ENCODE measurements at regions not wholly inside any gene's neighbourhood (a gene's known extent, or its start where the extent isn't known, plus 50 kb on each side); places are given as distances from the start of the nearest gene placed in this dataset.

GRCh38 chr15:39359771-39360170, 221.1 kb upstream of the THBS1 start (continued):
- TF ChIP-seq, protein P1, sequence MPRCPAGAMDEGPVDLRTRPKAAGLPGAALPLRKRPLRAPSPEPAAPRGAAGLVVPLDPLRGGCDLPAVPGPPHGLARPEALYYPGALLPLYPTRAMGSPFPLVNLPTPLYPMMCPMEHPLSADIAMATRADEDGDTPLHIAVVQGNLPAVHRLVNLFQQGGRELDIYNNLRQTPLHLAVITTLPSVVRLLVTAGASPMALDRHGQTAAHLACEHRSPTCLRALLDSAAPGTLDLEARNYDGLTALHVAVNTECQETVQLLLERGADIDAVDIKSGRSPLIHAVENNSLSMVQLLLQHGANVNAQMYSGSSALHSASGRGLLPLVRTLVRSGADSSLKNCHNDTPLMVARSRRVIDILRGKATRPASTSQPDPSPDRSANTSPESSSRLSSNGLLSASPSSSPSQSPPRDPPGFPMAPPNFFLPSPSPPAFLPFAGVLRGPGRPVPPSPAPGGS (IDR thresholded peaks at IDR 0.05): no peak
- no peak for TF ChIP-seq KDM5A (IDR thresholded peaks at IDR 0.05)
- no peak for TF ChIP-seq NFE2L2 (conservative IDR thresholded peaks at IDR 0.05; ENCODE audit: low read length)
- no peak for TF ChIP-seq GATA3 (IDR thresholded peaks at IDR 0.05; ENCODE audit: borderline replicate concordance)

DNA sequence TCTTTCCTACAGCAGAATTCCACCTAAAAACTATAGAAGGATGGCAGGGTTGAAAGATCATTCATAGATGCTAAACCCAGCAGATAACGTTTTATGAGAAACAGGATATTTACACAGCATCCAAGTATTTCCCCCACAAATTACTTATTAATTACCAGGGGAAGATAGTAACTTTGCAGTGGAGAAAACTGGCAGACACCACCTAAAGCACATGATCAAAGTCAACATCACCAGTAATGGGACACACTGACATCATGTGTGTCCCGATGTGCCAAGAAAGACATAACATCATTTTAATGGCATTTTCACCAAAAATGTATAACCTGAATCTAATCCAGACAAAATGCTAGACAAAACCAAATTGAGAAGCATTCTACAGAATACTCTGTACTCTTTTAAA, 220.4 kb upstream of the THBS1 start:
- H3K4me3 ChIP-seq: no peak overlapping the region
- no peak for ATAC-seq
- no peaks in the 10 kb centered on the region for H3K9me3 ChIP-seq
- peak overlapping the region; percentile 37 for H3K4me2 ChIP-seq
- ChIA-PET CTCF (no interaction called here), POLR2A (no interaction called here)
- H3K27ac ChIP-seq: peak overlapping the region in 1 of 2 experiments; percentile 38; a peak in 1 of 6 replicates
- 17% methylated on average over 2 of the region's 2 CpGs for whole genome bisulfite sequencing (ENCODE audit: missing lambda C conversion rate)
- TF ChIP-seq, protein P2, sequence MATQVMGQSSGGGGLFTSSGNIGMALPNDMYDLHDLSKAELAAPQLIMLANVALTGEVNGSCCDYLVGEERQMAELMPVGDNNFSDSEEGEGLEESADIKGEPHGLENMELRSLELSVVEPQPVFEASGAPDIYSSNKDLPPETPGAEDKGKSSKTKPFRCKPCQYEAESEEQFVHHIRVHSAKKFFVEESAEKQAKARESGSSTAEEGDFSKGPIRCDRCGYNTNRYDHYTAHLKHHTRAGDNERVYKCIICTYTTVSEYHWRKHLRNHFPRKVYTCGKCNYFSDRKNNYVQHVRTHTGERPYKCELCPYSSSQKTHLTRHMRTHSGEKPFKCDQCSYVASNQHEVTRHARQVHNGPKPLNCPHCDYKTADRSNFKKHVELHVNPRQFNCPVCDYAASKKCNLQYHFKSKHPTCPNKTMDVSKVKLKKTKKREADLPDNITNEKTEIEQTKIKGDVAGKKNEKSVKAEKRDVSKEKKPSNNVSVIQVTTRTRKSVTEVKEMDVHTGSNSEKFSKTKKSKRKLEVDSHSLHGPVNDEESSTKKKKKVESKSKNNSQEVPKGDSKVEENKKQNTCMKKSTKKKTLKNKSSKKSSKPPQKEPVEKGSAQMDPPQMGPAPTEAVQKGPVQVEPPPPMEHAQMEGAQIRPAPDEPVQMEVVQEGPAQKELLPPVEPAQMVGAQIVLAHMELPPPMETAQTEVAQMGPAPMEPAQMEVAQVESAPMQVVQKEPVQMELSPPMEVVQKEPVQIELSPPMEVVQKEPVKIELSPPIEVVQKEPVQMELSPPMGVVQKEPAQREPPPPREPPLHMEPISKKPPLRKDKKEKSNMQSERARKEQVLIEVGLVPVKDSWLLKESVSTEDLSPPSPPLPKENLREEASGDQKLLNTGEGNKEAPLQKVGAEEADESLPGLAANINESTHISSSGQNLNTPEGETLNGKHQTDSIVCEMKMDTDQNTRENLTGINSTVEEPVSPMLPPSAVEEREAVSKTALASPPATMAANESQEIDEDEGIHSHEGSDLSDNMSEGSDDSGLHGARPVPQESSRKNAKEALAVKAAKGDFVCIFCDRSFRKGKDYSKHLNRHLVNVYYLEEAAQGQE (IDR thresholded peaks at IDR 0.05): no peak
- TF ChIP-seq CHD4 (IDR thresholded peaks at IDR 0.05; ENCODE audit: borderline replicate concordance) (no peak), SREBF2 (IDR thresholded peaks at IDR 0.05) (no peak), FOXS1 (CRISPR knock-in tag; IDR thresholded peaks at IDR 0.05) (no peak), KDM5A (IDR thresholded peaks at IDR 0.05) (no peak), HDAC2 (IDR thresholded peaks at IDR 0.05) (no peak), HOXB13 (CRISPR knock-in tag; IDR thresholded peaks at IDR 0.05; ENCODE audit: low read depth) (no peak), POLR2AphosphoS2 (conservative IDR thresholded peaks at IDR 0.05; ENCODE audit: low read length) (no peak), CBX8 (IDR thresholded peaks at IDR 0.05) (no peak), EHMT2 (IDR thresholded peaks at IDR 0.05; ENCODE audit: low read depth) (no peak), E2F6 (IDR thresholded peaks at IDR 0.05; ENCODE audit: borderline replicate concordance, low read depth) (no peak), POLR2A (IDR thresholded peaks at IDR 0.05; ENCODE audit: low read length) (no peak), CEBPB (IDR thresholded peaks at IDR 0.05) (no peak), ZFP36 (IDR thresholded peaks at IDR 0.05; ENCODE audit: borderline replicate concordance, partially characterized antibody) (no peak)
- TF ChIP-seq, protein P3, sequence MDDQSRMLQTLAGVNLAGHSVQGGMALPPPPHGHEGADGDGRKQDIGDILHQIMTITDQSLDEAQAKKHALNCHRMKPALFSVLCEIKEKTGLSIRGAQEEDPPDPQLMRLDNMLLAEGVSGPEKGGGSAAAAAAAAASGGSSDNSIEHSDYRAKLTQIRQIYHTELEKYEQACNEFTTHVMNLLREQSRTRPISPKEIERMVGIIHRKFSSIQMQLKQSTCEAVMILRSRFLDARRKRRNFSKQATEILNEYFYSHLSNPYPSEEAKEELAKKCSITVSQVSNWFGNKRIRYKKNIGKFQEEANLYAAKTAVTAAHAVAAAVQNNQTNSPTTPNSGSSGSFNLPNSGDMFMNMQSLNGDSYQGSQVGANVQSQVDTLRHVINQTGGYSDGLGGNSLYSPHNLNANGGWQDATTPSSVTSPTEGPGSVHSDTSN (IDR thresholded peaks at IDR 0.05): no peak
- H3K4me1 ChIP-seq: peaks cover 37% of the 10 kb centered on the region
- no peak for DNase-seq (ENCODE audit: low read depth in 1 of 2, low spot score in 1 of 2)
- FAIRE-seq: no peak

GRCh38 chr15:39361497-39361896, 219.4 kb upstream of the THBS1 start:
- H3K4me1 ChIP-seq: peaks cover 37% of the 10 kb centered on the region
- no peak for DNase-seq (ENCODE audit: low read depth in 1 of 2, low spot score in 1 of 2)
- TF ChIP-seq, protein P1 (IDR thresholded peaks at IDR 0.05): no peak
- TF ChIP-seq EP300 (IDR thresholded peaks at IDR 0.05) (no peak), CHD2 (IDR thresholded peaks at IDR 0.05; ENCODE audit: low read length, partially characterized antibody) (no peak), TFCP2L1 (CRISPR knock-in tag; IDR thresholded peaks at IDR 0.05) (no peak)
- H3K27ac ChIP-seq: peak overlapping the region in 1 of 2 experiments; percentile 38; a peak in 1 of 6 replicates
- no peak overlapping the region for H3K4me2 ChIP-seq
- ChIA-PET POLR2A (no interaction called here), CTCF (interaction anchor here (1.2 kb wide), 1 partner anchor 219 kb away, joined by 3 read pairs; no protein-coding TSS in a partner anchor)
- no peak for ATAC-seq
- no peak overlapping the region for H3K4me3 ChIP-seq
- no peaks in the 10 kb centered on the region for H3K9me3 ChIP-seq
- FAIRE-seq: no peak
- WGBS (ENCODE audit: missing lambda C conversion rate): 94% methylated on average over 3 of the region's 3 CpGs

All from A549 (cell line).